DMS 273 (cell line): ENCODE measurements at regions not wholly inside any gene's neighbourhood (a gene's known extent, or its start where the extent isn't known, plus 50 kb on each side); places are given as distances from the start of the nearest gene placed in this dataset.
"Not testable (repeated sequence)": the region's sequence is repeated elsewhere in the genome, so short reads cannot be mapped to it uniquely, and the experiment has no call there.

ENCODE experiments used
- DNase-seq: peaks from one replicate; lab custom pipeline; 2025; ENCODE audit not compliant: unreplicated experiment; lab: John Stamatoyannopoulos, UW

DNA sequence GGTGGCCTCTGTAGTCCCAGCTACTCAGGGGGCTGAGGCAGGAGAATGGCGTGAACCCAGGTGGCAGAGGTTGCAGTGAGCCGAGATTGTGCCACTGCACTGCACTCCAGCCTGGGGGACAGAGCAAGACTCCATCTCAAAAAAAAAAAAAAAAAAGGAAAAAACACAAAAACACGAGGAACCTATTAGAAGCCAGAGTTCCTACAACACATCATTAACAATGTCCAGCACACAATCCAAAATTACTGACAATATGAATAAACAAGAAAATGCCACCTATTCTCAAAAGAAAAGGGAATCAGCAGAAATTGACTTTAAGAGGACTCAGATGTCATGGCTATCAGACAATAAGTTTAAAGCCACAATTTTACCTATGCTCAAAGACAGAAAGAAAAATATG, 57.3 kb upstream of the HS3ST3A1 start:
- not testable (repeated sequence) for DNase-seq

DNA sequence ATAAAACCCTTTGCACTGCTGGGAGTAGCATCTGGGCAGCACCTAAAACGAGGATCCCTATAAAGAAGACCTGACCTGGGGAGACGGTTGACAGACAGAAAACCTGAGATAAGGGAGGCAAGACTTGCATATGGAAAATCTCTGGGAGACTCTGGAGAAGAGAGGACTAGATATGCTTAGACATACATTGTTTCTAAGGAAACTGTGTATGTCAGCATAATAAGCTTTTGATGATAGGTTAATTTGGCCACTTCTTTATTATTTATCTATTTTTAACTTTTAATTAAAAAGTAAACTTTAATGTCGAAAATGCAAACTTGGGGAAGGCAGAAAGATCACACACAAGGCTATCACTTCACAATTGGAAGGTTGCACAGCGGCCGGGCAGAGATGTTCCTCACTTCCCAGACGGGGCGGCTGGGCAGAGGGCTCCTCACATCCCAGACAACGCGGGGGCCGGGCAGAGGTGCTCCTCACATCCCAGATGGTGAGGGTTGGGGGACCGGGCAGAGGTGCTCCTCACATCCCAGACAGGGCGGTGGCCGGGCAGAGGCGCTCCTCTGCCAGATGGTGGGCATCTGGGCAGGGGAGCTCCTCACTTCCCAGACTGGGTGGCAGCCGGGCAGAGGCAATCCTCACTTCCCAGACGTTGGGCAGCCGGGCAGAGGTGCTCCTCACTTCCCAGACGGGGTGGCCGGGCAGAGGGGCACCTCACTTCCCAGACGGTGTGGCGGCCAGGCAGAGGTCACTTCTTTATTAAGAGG, 64.3 kb upstream of the HS3ST3A1 start:
- no peak for DNase-seq

DNA sequence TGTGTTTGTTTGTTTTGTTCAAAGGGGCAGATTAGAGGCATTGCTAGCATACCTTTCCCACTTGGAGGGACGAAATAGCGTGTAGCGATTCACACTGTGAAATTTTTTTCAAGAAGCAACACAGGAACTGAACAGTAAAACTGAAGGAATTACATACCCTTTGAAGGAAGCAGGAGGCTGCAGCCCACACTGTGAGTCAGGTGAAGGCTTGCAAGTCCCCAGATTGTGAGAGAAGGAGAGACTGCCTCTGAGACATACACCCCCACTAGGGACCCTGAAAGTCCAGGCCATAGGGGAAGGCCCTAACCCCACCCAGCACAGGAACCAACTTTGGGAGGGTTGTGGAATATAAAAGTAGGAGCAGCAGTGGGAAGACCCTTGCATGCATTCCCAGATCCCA, 69.6 kb upstream of the HS3ST3A1 start:
- DNase-seq, result no peak

DNA sequence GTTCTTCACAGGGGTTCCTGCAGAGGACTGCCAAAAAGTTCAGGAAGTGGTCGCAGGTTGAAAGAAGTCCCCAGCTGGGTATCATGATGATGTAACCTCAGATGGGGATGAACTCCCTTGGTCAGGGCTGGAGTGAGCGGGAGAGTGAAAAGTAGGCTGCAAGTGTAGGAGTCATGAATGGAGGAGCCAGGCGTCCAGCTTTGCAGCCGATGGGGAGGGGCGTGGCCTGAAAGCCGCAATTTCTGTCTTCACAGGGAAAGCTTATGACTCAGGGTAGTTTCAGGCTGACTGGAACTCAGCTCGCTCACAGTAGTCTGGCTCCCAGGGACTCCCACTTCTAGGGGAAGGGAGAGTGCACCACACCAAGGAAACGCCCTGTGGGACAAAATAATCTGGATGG, 70.0 kb upstream of the HS3ST3A1 start:
- no peak for DNase-seq

DNA sequence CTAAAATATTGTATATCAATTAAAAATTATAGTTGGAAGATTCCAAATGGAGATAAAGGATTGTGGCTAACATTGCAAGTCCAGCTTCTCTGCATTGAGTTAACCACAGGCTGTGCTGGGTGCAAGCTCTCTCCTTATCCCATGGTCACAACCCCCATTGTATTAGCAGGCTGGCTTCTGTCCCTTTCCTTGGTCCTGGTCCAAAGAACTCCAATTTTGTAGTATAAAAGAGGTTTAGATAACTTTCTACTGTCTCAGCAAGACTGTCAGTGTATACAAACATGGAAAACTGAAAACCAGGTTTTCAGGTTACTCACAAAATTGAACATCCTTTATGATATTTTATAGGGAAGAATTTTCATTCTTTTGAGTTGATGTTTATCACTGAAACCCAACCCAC, 76.6 kb upstream of the HS3ST3A1 start:
- DNase-seq, result no peak

DNA sequence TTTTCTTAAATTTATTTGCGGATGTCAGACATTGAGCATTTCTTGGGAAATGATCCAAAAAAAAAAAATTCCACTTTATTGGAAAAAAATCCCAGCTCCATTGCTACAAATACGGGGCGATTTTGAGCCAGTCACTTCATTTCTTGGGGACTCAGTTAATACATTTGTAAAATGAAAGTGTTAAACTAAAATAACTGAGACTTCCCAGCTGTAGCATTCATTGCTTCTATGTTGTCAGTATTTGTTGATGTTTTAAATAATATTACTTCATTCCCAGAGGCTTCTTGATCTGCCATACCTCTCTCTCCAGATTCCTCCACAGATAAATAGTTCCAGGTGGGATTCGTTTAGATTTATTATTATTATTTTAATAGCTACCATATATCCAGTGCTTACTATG, 77.1 kb upstream of the HS3ST3A1 start:
- no peak for DNase-seq

DNA sequence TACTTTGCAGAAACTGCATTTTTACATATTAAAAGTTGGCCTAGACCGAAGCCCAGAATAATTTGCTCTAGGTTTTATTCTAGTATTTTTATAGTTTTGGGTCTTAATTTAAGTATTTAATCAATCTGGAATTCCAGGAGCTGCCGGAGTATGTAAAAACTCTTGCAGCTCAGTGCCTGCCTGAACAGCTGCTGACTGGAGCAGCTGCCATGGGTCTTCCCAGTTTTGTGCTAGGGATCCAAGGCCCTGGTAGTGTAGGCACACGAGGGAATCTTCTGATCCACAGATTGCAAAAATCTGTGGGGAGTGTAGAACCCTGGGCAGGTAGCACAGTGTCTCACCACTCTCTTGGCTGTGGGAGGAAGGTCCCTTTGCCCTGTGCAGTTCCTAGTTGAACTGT, 87.0 kb upstream of the HS3ST3A1 start:
- no peak for DNase-seq

DNA sequence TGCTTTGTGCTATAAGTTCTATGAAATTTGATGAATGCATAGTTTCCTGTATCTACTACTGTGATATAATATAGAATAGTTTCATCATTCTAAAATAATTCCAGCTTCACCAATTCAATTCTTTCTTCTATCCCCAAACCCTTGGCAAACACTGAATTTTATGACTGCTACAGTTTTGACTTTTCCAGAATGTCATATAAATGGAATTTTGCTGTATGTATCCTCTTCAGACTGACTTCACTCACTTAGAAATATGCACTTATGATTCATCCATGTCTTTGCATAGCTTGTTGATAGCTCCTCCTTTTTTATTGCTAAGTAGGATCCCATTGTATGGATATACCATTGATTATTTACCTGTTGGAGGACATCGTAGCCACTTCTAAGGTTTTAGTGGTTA, 89.1 kb upstream of the HS3ST3A1 start:
- DNase-seq, result no peak

DNA sequence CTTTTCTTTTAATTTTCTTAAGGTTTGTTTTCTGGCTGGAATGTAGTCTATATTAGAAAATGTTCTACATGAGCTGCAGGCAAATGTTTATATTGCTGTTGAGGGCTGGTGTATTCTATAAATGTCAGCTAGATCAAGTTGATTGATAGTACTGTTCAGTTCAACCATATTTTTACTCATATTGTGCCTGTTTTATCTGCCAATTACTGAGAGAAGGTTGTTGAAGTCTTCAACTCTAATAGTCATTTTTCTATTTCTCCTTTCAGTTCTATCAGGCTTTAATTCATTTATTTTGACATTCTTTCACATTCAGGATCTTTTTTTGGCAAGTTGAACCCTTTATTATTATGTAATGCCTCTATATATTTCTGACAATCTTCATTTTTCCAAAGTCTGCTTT, 93.2 kb upstream of the HS3ST3A1 start:
- no peak for DNase-seq

DNA sequence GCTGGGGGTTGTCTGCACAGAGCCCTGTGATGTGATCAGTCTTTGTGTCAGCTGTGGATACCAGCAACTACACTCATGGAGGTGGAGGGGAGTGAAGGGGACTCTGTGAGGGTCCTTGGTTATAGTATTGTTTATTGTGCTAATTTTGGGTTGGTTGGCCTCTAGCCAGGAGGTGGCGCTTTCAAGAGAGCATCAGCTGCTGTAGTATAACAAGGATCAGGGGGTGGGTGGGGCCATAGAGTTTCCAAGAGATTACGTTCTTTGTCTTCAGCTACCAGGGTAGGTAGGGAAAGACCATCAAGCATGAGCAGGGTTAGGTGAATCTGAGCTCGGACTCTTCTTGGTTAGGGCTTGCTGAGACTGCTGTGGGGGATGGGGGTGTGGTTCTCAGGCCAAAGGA, 97.1 kb upstream of the HS3ST3A1 start:
- DNase-seq, result no peak

DNA sequence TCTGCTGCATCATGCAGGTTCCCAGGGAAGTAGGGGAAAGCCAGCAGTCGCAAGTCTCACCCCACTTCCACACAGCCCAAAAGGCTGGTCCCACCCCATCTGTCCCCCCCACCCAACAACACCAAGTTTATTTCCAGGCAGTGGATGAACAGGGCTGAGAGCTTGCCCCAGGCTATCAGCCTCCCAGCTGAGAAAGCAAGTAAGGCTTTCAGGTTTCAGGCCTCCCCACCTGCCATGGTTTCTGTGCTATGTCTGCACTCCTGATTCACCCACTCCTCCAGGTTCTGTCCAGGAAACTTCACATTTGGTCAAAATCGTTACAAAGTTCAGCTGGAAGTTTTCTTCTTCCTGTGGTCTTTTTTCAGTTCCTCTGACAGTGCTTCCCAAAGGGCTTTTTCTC, 97.5 kb upstream of the HS3ST3A1 start:
- DNase-seq, result no peak

DNA sequence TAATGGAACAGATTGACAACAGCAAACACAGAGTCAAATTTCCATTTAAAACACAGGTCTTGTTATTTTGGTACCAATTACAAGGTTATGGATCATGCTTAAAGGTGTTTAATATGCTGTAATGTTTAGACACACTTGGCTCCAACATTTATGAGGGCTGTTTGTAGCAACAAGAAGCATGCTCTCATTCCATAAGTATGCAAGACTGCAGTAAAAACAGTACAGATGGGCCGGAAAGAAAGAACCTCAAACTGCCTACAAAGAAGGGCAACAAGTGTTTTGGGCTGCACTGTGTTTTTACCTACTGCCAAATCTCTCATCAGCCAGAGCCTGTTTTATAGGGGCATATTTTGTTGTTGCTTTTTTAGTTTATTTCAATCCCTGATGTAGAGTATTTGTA, 100.5 kb upstream of the HS3ST3A1 start:
- DNase-seq, result no peak

DNA sequence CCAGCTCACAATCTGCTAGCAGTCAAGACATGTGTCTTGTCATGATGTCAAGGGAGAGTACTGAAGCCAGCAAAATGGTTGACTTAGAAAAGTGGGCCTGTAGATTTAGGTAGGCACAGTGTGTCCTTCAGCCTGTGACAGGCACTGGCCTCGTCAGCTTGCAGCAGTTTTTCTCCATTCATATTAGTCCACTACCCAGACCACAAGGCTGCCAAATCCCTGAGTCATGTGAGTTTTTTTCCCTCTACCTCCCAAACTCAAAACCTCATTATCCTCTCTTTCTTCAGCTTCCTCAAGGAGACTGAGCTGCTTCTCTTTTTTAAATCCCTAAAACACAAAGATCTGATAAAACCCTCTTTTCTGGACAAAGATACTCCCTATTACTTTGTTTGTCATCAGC, 102.6 kb upstream of the HS3ST3A1 start:
- DNase-seq, result no peak

DNA sequence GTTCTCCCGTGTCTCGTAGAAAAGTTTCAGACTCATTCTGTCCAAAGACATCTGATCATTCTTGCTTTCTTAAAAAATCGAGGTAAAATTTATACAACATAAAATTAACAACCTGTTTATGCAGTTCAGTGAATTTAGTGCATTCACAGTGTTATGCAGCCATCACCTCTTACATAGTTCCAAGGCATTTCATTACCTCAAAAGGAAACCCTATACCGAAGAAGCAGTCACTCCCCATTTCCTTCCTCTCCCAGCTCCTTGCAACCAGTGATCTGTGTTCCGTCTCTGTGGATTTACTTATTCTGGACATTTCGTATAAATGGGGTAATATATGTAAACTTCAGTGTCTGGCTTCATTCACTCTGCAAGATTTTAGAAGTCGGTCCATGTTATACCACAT, 103.5 kb upstream of the HS3ST3A1 start:
- no peak for DNase-seq

DNA sequence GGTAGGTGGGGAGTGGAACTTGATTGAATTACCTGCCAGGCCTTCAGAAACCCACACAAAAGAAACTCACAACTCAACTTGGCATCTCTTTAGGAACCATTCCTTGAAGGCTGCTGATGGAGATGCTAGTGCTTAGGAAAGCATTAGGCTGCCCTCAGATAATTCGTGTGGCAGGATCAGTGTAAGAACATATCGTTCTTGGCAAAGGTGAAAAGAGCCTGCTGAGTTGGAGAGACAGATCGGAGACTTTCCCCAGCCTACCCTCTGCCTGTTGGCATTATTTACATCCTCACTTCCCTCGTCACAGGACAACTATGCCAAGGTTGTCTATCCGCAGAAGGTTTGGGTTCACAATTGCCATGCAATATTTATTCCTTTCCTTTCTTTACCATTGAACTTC, 120.0 kb upstream of the HS3ST3A1 start:
- DNase-seq, result no peak

DNA sequence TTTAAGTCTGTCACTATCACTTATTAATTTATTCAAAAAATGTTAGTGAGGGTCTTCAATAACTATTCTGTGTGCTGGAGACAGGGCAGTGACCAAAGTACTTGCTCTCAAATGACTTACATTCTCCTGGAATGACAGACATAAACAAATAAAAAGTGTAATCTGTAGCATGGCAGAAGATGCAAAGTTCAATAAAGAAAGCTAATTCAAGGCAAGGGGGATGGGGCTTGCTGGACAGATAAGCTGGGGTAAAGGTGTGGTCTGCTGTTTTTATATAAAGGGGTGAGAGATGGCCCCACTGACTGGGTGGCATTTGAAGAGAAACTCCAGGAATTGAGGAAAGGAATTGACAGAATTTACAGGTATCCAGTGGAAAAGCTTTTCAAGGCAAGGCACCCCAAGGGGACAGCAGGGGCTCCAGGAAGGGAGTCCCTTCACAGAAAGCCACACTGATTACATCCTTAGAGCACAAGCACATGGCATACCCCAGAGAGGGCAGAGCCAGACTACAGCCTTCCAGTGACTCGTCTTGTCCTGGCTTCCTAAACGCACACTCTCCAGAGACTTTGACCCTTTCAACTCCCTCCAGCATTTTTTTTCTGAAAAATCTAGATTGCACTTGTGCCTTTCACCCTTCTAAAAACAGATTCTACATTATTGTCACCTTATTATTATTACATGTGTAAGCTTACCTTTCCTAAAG, 123.7 kb upstream of the HS3ST3A1 start:
- no peak for DNase-seq

DNA sequence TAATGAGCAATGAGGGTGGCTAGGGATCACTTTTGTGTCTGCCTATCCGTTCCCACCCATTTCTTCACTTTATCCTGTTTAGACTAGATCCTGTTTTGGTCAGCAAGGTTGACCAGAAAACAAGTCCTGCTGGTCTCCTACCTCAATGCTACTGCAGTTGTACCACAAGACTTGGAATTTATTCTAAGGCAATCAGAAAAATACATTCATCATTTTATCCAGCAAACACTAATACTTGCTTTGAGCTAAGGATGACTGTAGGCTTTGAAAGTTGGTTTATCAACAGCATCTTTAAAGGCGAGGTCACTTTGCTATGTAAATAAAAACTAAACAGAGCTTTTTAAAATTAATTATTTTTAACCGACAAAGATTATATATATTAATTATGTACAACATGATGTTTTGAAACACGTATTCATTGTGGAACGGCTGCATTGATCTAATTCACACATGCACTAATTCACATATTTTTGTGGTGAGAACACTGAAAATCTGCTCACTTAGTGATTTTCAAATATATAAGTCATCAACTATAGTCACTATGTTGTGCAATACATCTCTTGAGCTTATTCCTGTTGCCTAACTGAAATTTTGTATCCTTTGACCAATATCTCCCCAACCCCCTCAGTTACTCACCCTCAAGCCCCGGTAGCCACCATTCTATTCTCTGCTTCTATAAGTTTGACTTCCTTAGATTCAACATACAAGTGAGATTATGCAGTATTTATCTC, 125.9 kb upstream of the HS3ST3A1 start:
- DNase-seq, result no peak

DNA sequence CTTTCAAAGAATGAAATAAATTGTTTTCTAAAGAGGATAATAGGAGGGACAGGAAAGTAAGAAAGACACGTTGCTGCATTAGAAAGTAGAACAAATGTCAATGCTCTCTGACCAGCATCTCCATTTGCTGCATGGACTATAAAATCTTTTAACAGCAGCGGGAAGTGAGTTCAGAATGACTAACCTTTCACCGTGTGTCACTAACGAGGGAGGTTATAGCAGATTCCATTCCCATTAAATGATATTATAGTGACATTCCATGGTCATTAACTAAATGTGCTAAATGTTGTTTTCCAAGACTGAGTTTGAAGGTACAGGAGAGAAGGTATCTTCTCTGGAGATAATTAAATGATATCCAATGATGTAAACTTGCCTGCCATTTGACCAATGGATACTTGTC, 127.1 kb upstream of the HS3ST3A1 start:
- DNase-seq, result no peak

DNA sequence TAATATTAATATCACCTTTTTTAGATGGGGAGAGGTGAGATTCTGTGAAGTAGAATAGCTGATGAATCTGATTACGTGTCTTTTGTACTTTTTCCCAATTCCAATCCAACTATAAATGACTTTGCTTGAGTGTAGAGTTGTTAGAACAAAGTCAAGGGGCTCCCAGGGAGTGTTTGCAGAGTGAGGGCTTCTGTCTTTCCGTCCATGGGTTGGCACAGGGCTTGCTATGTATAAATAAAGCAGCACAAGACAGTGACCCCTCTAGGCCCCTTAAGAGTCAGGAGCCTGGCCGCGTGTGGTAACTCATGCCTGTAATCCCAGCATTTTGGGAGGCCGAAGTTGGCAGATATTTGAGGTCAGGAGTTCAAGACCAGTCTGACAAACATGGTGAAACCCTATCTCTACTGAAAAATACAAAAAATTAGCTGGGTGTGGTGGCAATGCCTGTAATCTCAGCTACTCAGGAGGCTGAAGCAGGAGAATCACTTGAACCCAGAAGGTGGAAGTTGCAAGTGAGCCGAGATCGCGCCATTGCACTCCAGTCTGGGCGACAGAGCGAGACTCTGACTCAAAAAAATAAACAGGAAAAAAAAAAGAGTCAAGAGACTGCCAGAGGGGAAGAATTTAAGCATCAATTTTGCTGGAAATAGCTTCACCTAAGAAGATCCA, 127.9 kb upstream of the HS3ST3A1 start:
- DNase-seq, result no peak

DNA sequence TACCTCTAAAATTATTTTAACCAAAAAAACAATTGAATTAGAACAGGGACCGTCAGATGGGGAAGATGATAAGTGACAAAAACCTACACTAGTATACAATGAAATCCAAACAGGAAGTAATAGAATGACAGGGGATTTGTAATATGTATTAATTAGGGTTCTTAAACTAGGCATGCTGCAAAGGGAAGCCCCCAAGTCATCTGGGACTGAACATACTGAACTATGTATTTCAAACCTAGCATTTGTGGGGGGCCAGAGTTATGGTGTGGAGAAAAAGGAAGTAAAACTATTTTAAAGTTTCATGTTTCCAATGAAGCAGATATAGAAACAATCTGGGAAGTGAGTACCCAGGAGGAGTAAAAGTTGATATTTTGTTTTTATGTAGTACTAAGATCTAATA, 133.2 kb upstream of the HS3ST3A1 start:
- DNase-seq, result no peak

DNA sequence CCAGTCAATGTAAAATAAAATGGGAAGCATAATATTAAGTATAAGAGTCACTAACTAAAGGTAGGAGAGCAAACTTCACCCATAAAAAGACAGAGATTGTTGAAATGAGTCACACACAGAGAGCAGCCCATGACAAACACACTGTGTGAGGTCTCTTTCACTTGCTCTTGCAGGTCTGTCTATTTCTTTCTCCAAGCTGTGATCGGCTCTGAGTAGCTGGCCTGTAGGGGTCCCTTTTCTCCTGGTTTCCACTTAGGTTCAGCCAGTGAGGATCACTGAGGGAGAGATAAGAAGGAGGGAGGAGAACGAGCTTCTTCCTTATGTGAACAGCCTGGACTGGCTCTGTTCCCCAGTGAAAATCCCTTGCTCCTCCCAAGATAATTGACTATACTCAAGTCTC, 133.7 kb upstream of the HS3ST3A1 start:
- DNase-seq, result peak; percentile 81

DNA sequence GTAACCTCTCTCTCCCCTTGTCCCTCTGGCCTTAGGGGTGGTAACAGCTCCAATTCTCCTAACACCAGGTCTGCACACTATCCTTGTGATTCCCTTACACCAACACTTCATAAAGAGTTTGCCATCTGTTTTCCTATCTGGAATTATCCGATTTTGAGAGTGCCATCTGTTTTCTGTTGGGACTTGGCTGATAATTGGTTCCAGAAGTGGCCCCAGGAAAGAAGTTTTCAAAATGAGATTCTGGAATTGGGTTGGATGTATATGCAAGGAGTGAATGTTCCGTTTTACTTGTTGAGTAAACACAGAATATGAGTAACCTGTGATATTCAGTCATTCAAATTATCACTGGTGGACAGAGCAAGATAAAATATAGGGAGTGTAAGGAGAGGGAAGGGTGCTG, 134.1 kb upstream of the HS3ST3A1 start:
- peak; percentile 81 for DNase-seq
